GM12878 (cell line): ENCODE measurements at regions not wholly inside any gene's neighbourhood (a gene's known extent, or its start where the extent isn't known, plus 50 kb on each side); places are given as distances from the start of the nearest gene placed in this dataset.

Experiments
- ATAC-seq: fragments of 200-7000 bp; cut with Tn5 transposase; 3 replicates; pipeline ENCODE4 v1.9.1; 2020; ENCODE audit warnings: mild to moderate bottlenecking, moderate library complexity
- BruUV-seq: library from RNA; stranded (reverse); fragments of 400-500 nt; replicated peaks from 2 replicates; lab custom pipeline; 2021; lab: Mats Ljungman, UMichigan
- CTCF ChIA-PET: fragments of 300-600 bp; sonication (Branson Sonifier 250); formaldehyde crosslinking; extraction: SDS; loops from one replicate; lab custom pipeline; 2021; ENCODE audit warnings: inconsistent platforms; lab: Yijun Ruan, JAX
- POLR2A ChIA-PET: fragments of 350-600 bp; formaldehyde crosslinking; extraction: SDS; loops from one replicate; lab custom pipeline; 2021; ENCODE audit warnings: inconsistent platforms; lab: Charles Lee
- RAD21 ChIA-PET: fragments of 300-600 bp; sonication (Branson Sonifier 250); formaldehyde crosslinking; loops from one replicate; lab custom pipeline; 2023; ENCODE audit warnings: antibody characterized with exemption; ENCODE audit not compliant: unreplicated experiment; lab: Charles Lee
- SMC1A ChIA-PET: fragments of 300-600 bp; sonication (Branson Sonifier 250); formaldehyde crosslinking; loops from one replicate; lab custom pipeline; 2023; ENCODE audit not compliant: unreplicated experiment, uncharacterized antibody; lab: Charles Lee
- DNase-seq: peaks from one replicate; pipeline ENCODE4 v3.0.0-alpha.2; 2011; ENCODE audit warnings: low read depth, low spot score
- FAIRE-seq: peaks from 3 replicates; lab custom pipeline; 2011; peaks lifted over from hg19 to GRCh38; lab: Jason Lieb, UNC
- H2AFZ ChIP-seq: 2 replicates; pipeline ENCODE4 v1.6.0; 2011; ENCODE audit warnings: low read depth, low read length, control low read depth; ENCODE audit not compliant: control insufficient read depth
- H3K27ac ChIP-seq: 2 replicates; pipeline ENCODE4 v1.5.1; 2011; ENCODE audit warnings: control low read depth; ENCODE audit not compliant: control insufficient read depth, insufficient read depth
- H3K27me3 ChIP-seq, 2 experiments: replicated peaks in 1 of 2; 2 replicates each; pipeline versions ENCODE4 v1.6.0 to v1.6.1; 2011; ENCODE audit warnings: low read length in 1 of 2; ENCODE audit not compliant: control insufficient read depth in 2 of 2, insufficient read depth in 2 of 2
- H3K36me3 ChIP-seq, 2 experiments: 2 replicates each; pipeline ENCODE4 v1.5.1; 2011; ENCODE audit warnings: low read length in 1 of 2; ENCODE audit not compliant: control insufficient read depth in 2 of 2, insufficient read depth in 2 of 2
- H3K4me1 ChIP-seq: 2 replicates; pipeline ENCODE4 v1.6.1; 2011; ENCODE audit warnings: mild to moderate bottlenecking, low read length, moderate library complexity, mixed read lengths; ENCODE audit not compliant: control insufficient read depth, insufficient read depth
- H3K4me2 ChIP-seq: 2 replicates; pipeline ENCODE4 v1.6.0; 2011; ENCODE audit warnings: control low read depth; ENCODE audit not compliant: control insufficient read depth, insufficient read depth
- H3K4me3 ChIP-seq: fragments of 200-600 bp; sonication (generic); 2 replicates; pipeline ENCODE4 v1.5.1; 2016
- H3K79me2 ChIP-seq: 2 replicates; pipeline ENCODE4 v1.6.0; 2011; ENCODE audit warnings: low read length; ENCODE audit not compliant: control insufficient read depth, insufficient read depth
- H3K9ac ChIP-seq: 2 replicates; pipeline ENCODE4 v1.8.0; 2011; ENCODE audit warnings: low read length, control low read depth, mixed read lengths; ENCODE audit not compliant: control insufficient read depth, insufficient read depth
- H3K9me3 ChIP-seq: replicated peaks from 3 replicates; pipeline ENCODE4 v1.5.1; 2011; ENCODE audit warnings: mild to moderate bottlenecking, low read length; ENCODE audit not compliant: control insufficient read depth, insufficient read depth
- H4K20me1 ChIP-seq: 2 replicates; pipeline ENCODE4 v1.6.0; 2011; ENCODE audit not compliant: control insufficient read depth, insufficient read depth
- TBL1XR1 ChIP-seq: IDR thresholded peaks from 2 replicates; pipeline ENCODE4 v1.6.1; 2012; ENCODE audit warnings: low read depth, low read length, improper control_type of control experiment
- ZNF592 ChIP-seq: fragments of 450-650 bp; IDR thresholded peaks from 2 replicates; pipeline ENCODE4 v1.6.1; 2017; ENCODE audit warnings: mild to moderate bottlenecking, moderate library complexity
- WGBS: methylation state at CpG from one replicate; pipeline ENCODE4 v1.1.6; 2016; ENCODE audit warnings: low lambda C conversion rate; ENCODE audit not compliant: insufficient replicate concordance, insufficient coverage; ENCODE audit errors: missing lambda C conversion rate; 5-methylcytosine and 5-hydroxymethylcytosine counted together
- in situ Hi-C: fragments of 300-500 bp; cut with MboI; formaldehyde crosslinking; loops from 9 replicates; pipeline ENCODE4 v1.14.3; 2018; ENCODE audit warnings: mixed read lengths
- intact Hi-C: fragments of 100-400 bp; cut with micrococcal nuclease; formaldehyde crosslinking; loops from one replicate; pipeline ENCODE4 v1.14.2; 2022; ENCODE audit not compliant: unreplicated experiment
- TF ChIP-seq, protein P1 (sequence below): IDR thresholded peaks from 2 replicates; pipeline ENCODE4 v1.6.1; 2011; ENCODE audit warnings: borderline replicate concordance, low read depth, mild to moderate bottlenecking, moderate library complexity, mixed read lengths, low read length; ENCODE audit not compliant: insufficient read depth; ENCODE audit errors: extremely low read length

DNA sequence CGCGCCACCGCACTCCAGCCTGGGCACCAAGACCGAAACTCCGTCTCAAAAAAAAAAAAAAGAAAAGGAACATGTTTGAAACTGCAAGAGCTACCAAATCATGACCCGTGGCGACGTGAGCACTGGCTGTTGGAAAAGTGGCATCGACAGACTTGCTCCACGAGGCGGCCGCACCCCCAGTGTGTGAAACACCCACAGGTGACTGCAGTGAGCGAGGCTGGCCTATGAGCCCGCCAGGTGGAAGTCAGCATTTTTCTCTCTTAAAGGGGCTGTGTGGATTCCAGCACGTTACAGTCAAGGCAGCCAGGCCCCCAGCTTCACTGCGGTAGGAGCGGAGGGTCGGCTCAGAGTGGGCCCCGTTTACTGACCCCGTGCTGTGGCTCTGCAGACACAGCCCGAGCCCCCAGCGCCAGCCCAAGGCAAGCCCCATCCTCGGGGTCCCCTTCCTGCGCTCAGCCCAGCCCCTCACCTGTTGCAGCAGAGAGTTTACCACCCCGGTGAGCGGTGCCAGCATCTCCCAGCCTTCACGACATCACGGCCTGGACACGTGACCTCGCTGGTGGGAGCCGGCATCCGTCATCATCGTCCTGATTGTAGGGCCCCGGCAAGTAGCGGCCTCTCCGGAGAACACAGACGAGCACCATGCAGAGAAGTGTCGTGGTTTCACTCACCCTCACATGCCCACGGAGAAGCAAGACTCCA is 54.3 kb upstream of the FBRSL1 start:
- intact Hi-C loops = no loop called here
- Histone ChIP-seq H3K27ac (no peak overlapping the region), H3K4me3 (no peak overlapping the region), H3K27me3 (peaks cover 0 to 2% of the 10 kb centered on the region in 2 experiments; a peak in 3 of 4 replicates), H3K9me3 (no peaks in the 10 kb centered on the region), H3K79me2 (no peaks in the 10 kb centered on the region), H3K36me3 (no peaks in the 10 kb centered on the region), H4K20me1 (no peaks in the 10 kb centered on the region), H3K4me1 (no peaks in the 10 kb centered on the region; the same call in 1 of the 2 replicates), H3K9ac (no peak overlapping the region), H2AFZ (no peak overlapping the region), H3K4me2 (no peak overlapping the region)
- ChIA-PET POLR2A (no interaction called here), RAD21 (no interaction called here), SMC1A (no interaction called here), CTCF (no interaction called here)
- DNase-seq (no peak), FAIRE-seq (no peak), ATAC-seq (no peak)
- 73% methylated on average over 34 of the region's 39 CpGs for WGBS
- in situ Hi-C loops = no loop called here
- no TSS peak for BruUV-seq
- TF ChIP-seq ZNF592 (no peak), TBL1XR1 (no peak)
- TF ChIP-seq, protein P1, sequence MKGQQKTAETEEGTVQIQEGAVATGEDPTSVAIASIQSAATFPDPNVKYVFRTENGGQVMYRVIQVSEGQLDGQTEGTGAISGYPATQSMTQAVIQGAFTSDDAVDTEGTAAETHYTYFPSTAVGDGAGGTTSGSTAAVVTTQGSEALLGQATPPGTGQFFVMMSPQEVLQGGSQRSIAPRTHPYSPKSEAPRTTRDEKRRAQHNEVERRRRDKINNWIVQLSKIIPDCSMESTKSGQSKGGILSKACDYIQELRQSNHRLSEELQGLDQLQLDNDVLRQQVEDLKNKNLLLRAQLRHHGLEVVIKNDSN = peak; percentile 13
